ENCODE measurements at regions not wholly inside any gene's neighbourhood (a gene's known extent, or its start where the extent isn't known, plus 50 kb on each side); places are given as distances from the start of the nearest gene placed in this dataset.

GRCh38 chr21:38982096-38982495, 176.4 kb downstream of the ETS2 start:
- TF ChIP-seq CTCF (IDR thresholded peaks at IDR 0.05; ENCODE audit: borderline replicate concordance, extremely low read depth, low read length, poor library complexity, severe bottlenecking) (no peak), EZH2 (IDR thresholded peaks at IDR 0.05; ENCODE audit: borderline replicate concordance, low read depth, low read length, severe bottlenecking) (no peak)
